Hepatocyte (in vitro differentiated cells): ENCODE measurements at regions not wholly inside any gene's neighbourhood (a gene's known extent, or its start where the extent isn't known, plus 50 kb on each side); places are given as distances from the start of the nearest gene placed in this dataset.

Source experiments
- DNase-seq: peaks from one replicate; pipeline ENCODE4 v3.0.0-alpha.2; 2016; ENCODE audit warnings: low spot score
- H2AFZ ChIP-seq: fragments of 200-600 bp; sonication (generic); 2 replicates; pipeline ENCODE4 v1.6.0; 2016; ENCODE audit warnings: antibody characterized with exemption, mild to moderate bottlenecking
- H3K27ac ChIP-seq: fragments of 200-600 bp; sonication (generic); 2 replicates; pipeline ENCODE4 v1.5.1; 2016; ENCODE audit warnings: mild to moderate bottlenecking
- H3K27me3 ChIP-seq: fragments of 200-600 bp; sonication (generic); 2 replicates; pipeline ENCODE4 v1.6.1; 2016
- H3K36me3 ChIP-seq: fragments of 200-600 bp; sonication (generic); replicated peaks from 2 replicates; pipeline ENCODE4 v1.5.1; 2016; ENCODE audit warnings: low read depth; ENCODE audit not compliant: insufficient read depth
- H3K4me1 ChIP-seq: fragments of 200-600 bp; sonication (generic); 2 replicates; pipeline ENCODE4 v1.5.1; 2016; ENCODE audit warnings: mild to moderate bottlenecking, moderate library complexity; ENCODE audit not compliant: insufficient read depth
- H3K4me2 ChIP-seq: fragments of 200-600 bp; sonication (generic); 2 replicates; pipeline ENCODE4 v1.6.0; 2016
- H3K4me3 ChIP-seq: fragments of 200-600 bp; sonication (generic); 2 replicates; pipeline ENCODE4 v1.5.1; 2016; ENCODE audit warnings: mild to moderate bottlenecking
- H3K79me2 ChIP-seq: fragments of 200-600 bp; sonication (generic); 2 replicates; pipeline ENCODE4 v1.6.0; 2017; ENCODE audit warnings: mild to moderate bottlenecking
- H3K9me2 ChIP-seq: fragments of 200-600 bp; sonication (generic); replicated peaks from 2 replicates; pipeline ENCODE4 v1.6.0; 2017; ENCODE audit warnings: mild to moderate bottlenecking; ENCODE audit not compliant: insufficient read depth
- H3K9me3 ChIP-seq: fragments of 200-600 bp; sonication (generic); 2 replicates; pipeline ENCODE4 v1.5.1; 2016; ENCODE audit warnings: low read depth, mild to moderate bottlenecking
- H4K20me1 ChIP-seq: fragments of 200-600 bp; sonication (generic); 2 replicates; pipeline ENCODE4 v1.6.0; 2016; ENCODE audit warnings: mild to moderate bottlenecking; ENCODE audit not compliant: insufficient read depth, poor library complexity, severe bottlenecking
- EZH2 ChIP-seq: fragments of 200-600 bp; sonication (generic); IDR thresholded peaks from 2 replicates; pipeline ENCODE4 v1.6.1; 2016; ENCODE audit warnings: antibody characterized with exemption, mild to moderate bottlenecking, borderline replicate concordance
- EZH2phosphoT487 ChIP-seq: fragments of 200-600 bp; sonication (generic); IDR thresholded peaks from one replicate; pipeline ENCODE4 v1.6.1; 2018; ENCODE audit warnings: antibody characterized with exemption, mild to moderate bottlenecking, low read depth, moderate library complexity; ENCODE audit not compliant: unreplicated experiment, severe bottlenecking
- WGBS: methylation state at CpG from one replicate; pipeline ENCODE4 v1.1.6; 2016; ENCODE audit warnings: low lambda C conversion rate; ENCODE audit errors: missing lambda C conversion rate; 5-methylcytosine and 5-hydroxymethylcytosine counted together
- TF ChIP-seq, protein P1 (sequence below): fragments of 200-600 bp; sonication (generic); IDR thresholded peaks from 2 replicates; pipeline ENCODE4 v1.5.1; 2016; ENCODE audit warnings: antibody characterized with exemption, mild to moderate bottlenecking; ENCODE audit not compliant: poor library complexity

DNA sequence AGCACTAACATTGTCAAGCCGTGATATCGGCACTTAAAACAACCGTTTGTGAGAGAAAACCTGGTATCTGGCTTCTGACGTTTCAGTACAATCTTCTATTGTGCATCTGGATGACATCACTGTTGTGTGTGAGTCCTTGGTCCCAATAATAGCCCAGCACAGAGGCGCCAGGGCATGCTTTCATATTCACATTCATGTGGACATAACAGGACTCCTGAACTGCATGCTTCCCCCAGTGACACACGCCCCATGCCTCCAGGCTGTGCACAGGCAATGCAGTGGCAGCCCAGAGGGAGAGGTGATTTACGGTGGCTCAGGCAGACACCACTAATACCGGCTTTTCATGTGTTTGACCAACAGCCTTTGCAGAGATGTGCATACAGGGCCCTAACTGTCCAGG lies 58.1 kb downstream of the MRPL57 start:
- H3K27ac ChIP-seq, result no peak overlapping the region
- H3K4me1 ChIP-seq, result no peaks in the 10 kb centered on the region
- H4K20me1 ChIP-seq, result no peaks in the 10 kb centered on the region
- WGBS, result 28% methylated on average over 8 of the region's 8 CpGs
- peak; percentile 18 for DNase-seq
- H2AFZ ChIP-seq, result no peak overlapping the region
- H3K36me3 ChIP-seq, result no peaks in the 10 kb centered on the region
- H3K27me3 ChIP-seq, result no peaks in the 10 kb centered on the region
- TF ChIP-seq EZH2phosphoT487 (no peak), EZH2 (no peak)
- TF ChIP-seq, protein P1, sequence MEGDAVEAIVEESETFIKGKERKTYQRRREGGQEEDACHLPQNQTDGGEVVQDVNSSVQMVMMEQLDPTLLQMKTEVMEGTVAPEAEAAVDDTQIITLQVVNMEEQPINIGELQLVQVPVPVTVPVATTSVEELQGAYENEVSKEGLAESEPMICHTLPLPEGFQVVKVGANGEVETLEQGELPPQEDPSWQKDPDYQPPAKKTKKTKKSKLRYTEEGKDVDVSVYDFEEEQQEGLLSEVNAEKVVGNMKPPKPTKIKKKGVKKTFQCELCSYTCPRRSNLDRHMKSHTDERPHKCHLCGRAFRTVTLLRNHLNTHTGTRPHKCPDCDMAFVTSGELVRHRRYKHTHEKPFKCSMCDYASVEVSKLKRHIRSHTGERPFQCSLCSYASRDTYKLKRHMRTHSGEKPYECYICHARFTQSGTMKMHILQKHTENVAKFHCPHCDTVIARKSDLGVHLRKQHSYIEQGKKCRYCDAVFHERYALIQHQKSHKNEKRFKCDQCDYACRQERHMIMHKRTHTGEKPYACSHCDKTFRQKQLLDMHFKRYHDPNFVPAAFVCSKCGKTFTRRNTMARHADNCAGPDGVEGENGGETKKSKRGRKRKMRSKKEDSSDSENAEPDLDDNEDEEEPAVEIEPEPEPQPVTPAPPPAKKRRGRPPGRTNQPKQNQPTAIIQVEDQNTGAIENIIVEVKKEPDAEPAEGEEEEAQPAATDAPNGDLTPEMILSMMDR, result no peak
- H3K9me2 ChIP-seq, result no peaks in the 10 kb centered on the region
- no peaks in the 10 kb centered on the region for H3K9me3 ChIP-seq
- H3K4me2 ChIP-seq, result peak overlapping the region; percentile 45
- no peak overlapping the region for H3K4me3 ChIP-seq
- no peaks in the 10 kb centered on the region for H3K79me2 ChIP-seq

DNA sequence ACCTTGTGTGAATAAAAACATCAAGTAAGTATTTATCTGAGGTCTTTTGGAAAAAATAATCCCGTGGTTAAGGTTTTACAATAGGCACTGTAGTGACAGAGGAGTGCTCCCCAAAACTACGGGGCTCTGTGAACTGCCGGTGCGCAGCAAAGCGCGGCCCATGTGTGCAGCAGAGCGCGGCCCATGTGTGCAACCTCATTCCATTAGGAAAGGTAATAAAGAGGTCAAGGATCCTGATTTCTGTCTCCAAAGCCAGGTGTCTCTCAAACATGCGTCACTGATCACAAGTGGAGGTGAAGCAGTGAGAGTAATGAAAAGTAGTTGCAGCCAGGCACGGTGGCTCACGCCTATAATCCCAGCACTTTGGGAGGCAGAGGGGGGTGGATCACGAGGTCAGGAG lies 58.7 kb downstream of the MRPL57 start:
- Histone ChIP-seq H3K9me2 (no peaks in the 10 kb centered on the region), H3K27me3 (no peaks in the 10 kb centered on the region), H3K36me3 (no peaks in the 10 kb centered on the region), H3K79me2 (no peaks in the 10 kb centered on the region), H2AFZ (no peak overlapping the region), H3K4me2 (no peak overlapping the region), H3K4me1 (no peaks in the 10 kb centered on the region), H4K20me1 (no peaks in the 10 kb centered on the region), H3K27ac (no peak overlapping the region), H3K4me3 (no peak overlapping the region), H3K9me3 (no peaks in the 10 kb centered on the region)
- no peak for TF ChIP-seq EZH2
- no peak for TF ChIP-seq EZH2phosphoT487
- TF ChIP-seq, protein P1, result no peak
- 76% methylated on average over 12 of the region's 12 CpGs for WGBS
- no peak for DNase-seq

DNA sequence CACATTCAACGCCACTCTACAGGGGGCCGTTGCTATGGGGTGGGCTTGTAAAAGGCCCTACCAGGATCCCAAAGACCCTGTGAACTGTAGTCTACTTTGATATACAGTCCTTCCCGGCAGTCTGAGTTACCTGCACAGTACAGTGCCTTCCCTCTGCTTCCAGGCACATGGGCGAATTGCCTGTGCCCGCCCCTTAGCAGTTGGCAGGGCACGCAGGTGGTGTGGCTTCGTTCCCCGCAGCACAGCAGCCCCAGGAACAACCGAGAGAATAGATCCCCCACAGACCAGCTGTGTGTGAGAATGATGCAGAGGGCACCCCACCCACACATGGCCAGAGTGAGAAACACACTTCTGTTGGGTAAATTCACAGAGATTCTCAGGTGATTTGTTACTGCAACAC lies 60.6 kb downstream of the MRPL57 start:
- DNase-seq, result no peak
- Histone ChIP-seq H3K27me3 (no peaks in the 10 kb centered on the region), H3K9me3 (no peaks in the 10 kb centered on the region), H3K36me3 (no peaks in the 10 kb centered on the region), H3K79me2 (no peaks in the 10 kb centered on the region), H3K4me2 (no peak overlapping the region), H3K4me1 (no peaks in the 10 kb centered on the region), H3K9me2 (no peaks in the 10 kb centered on the region), H3K4me3 (no peak overlapping the region), H2AFZ (no peak overlapping the region), H4K20me1 (no peaks in the 10 kb centered on the region), H3K27ac (no peak overlapping the region)
- TF ChIP-seq EZH2phosphoT487 (no peak), EZH2 (no peak)
- TF ChIP-seq, protein P1, result no peak
- 89% methylated on average over 9 of the region's 9 CpGs for WGBS

DNA sequence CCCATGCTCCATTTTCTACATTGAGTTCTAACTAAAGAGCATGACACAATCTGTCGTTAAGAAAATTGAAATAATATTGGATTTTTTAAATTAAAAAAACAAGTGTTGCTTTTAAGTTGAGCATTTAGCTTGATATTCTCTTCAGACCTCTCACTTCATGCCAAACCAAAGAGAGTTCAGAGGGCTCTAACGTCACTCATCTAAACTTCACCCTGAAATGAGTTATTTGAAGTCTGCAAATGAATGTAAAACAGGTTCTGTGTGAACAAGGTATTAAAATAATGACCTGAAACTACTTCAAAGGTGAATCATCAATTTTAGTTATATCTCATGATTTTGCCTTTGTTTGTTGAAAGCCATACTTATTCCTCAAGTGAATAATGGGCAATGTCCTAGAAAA lies 61.8 kb downstream of the MRPL57 start:
- Histone ChIP-seq H3K79me2 (no peaks in the 10 kb centered on the region), H3K9me3 (no peaks in the 10 kb centered on the region), H3K4me1 (no peaks in the 10 kb centered on the region), H3K27ac (no peak overlapping the region), H3K4me2 (no peak overlapping the region), H4K20me1 (no peaks in the 10 kb centered on the region), H3K27me3 (no peaks in the 10 kb centered on the region), H3K9me2 (no peaks in the 10 kb centered on the region), H3K36me3 (no peaks in the 10 kb centered on the region), H2AFZ (no peak overlapping the region), H3K4me3 (no peak overlapping the region)
- no peak for DNase-seq
- 58% methylated on average over 2 of the region's 2 CpGs for WGBS
- TF ChIP-seq EZH2, result no peak
